ENCODE measurements at regions not wholly inside any gene's neighbourhood (a gene's known extent, or its start where the extent isn't known, plus 50 kb on each side); places are given as distances from the start of the nearest gene placed in this dataset.
"Not testable (repeated sequence)": the region's sequence is repeated elsewhere in the genome, so short reads cannot be mapped to it uniquely, and the experiment has no call there.

GRCh38 chr9:19896161-19896560 lies 107.3 kb upstream of the SLC24A2 start:
- TF ChIP-seq, protein P1, sequence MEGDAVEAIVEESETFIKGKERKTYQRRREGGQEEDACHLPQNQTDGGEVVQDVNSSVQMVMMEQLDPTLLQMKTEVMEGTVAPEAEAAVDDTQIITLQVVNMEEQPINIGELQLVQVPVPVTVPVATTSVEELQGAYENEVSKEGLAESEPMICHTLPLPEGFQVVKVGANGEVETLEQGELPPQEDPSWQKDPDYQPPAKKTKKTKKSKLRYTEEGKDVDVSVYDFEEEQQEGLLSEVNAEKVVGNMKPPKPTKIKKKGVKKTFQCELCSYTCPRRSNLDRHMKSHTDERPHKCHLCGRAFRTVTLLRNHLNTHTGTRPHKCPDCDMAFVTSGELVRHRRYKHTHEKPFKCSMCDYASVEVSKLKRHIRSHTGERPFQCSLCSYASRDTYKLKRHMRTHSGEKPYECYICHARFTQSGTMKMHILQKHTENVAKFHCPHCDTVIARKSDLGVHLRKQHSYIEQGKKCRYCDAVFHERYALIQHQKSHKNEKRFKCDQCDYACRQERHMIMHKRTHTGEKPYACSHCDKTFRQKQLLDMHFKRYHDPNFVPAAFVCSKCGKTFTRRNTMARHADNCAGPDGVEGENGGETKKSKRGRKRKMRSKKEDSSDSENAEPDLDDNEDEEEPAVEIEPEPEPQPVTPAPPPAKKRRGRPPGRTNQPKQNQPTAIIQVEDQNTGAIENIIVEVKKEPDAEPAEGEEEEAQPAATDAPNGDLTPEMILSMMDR (conservative IDR thresholded peaks at IDR 0.05; ENCODE audit: control insufficient read depth, insufficient read depth, low read depth, low read length) = no peak
- DNase-seq (ENCODE audit: low read depth) = no peak

DNA sequence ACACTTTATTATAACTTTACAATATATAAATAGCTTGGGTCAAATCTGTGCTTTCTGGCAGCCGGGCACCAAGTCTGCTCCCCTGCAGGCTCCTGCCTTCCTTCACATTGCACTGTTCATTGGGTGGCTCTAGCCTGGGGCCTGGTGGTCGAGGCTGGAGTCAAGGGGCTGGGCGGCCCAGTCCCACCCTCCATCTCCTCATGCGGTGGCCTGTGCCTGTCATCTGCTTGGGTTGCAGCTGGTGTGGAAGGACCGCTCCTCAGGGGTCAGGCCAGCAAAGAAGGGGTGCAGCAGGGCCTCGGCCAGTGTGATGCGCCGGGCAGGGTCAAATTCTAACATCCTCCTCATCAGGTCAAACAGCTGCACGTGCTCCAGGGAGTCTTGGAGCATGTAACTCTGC lies 106.7 kb upstream of the SLC24A2 start:
- not testable (repeated sequence) for DNase-seq (ENCODE audit: low read depth); H3K4me3 ChIP-seq (ENCODE audit: control insufficient read depth, low read depth, low read length)

More at GRCh38 chr9:19896161-19896560, 107.3 kb upstream of the SLC24A2 start:
- no peak overlapping the region for H3K4me3 ChIP-seq (ENCODE audit: control insufficient read depth, low read depth, low read length)

DNA sequence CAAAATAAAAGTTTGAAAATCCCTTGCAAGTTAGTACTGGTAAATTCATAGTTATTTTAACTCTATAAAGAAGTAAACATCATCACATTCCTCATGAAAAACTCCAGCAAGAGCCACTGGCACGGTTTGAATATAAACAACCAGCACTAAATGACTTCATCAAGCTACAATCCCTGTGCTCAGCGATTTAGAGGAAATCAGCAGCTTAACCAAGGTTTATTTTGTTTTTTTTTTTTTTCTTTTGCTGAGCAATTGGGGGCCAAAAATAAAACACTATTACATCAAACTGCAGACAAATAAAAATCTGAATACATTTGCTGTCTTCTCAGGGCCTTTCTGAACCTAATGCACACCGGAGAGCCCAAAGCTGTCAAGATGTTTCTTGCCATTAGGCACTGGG lies 106.2 kb upstream of the SLC24A2 start:
- H3K4me3 ChIP-seq (ENCODE audit: control insufficient read depth, low read depth, low read length) = no peak overlapping the region
- TF ChIP-seq, protein P1 (conservative IDR thresholded peaks at IDR 0.05; ENCODE audit: control insufficient read depth, insufficient read depth, low read depth, low read length) = no peak
- DNase-seq (ENCODE audit: low read depth) = peak; percentile 26

- TF ChIP-seq, protein P1 (conservative IDR thresholded peaks at IDR 0.05; ENCODE audit: control insufficient read depth, insufficient read depth, low read depth, low read length) = no peak
- no peak for DNase-seq (ENCODE audit: low read depth)
- H3K4me3 ChIP-seq (ENCODE audit: control insufficient read depth, low read depth, low read length) = no peak overlapping the region
Observed at GRCh38 chr9:19885608-19886007, 96.8 kb upstream of the SLC24A2 start.

DNA sequence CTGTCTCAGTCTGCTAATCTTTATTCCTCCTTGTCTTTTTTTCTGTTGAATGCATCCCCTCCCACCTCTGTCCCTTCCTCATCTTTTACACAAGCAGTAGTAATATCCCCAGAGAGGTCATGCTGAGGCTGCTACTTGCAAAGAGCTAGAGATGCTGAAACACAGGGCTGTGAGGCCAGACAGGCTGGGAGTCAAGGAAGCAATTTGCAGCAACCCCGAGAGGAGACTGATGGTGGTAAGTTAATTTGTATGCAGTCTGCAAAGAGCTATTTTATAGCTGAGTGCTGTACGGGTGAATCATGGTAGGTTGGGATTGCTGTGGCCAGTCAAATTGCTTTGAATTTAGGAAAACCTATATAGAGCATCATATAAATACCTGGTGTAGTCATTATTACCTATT lies 90.2 kb upstream of the SLC24A2 start:
- no peak overlapping the region for H3K4me3 ChIP-seq (ENCODE audit: control insufficient read depth, low read depth, low read length)
- TF ChIP-seq, protein P1 (conservative IDR thresholded peaks at IDR 0.05; ENCODE audit: control insufficient read depth, insufficient read depth, low read depth, low read length) = no peak
- DNase-seq (ENCODE audit: low read depth) = no peak

- peak; percentile 12 for DNase-seq (ENCODE audit: low read depth)
- H3K4me3 ChIP-seq (ENCODE audit: control insufficient read depth, low read depth, low read length) = no peak overlapping the region
- TF ChIP-seq, protein P1 (conservative IDR thresholded peaks at IDR 0.05; ENCODE audit: control insufficient read depth, insufficient read depth, low read depth, low read length) = no peak
Observed at GRCh38 chr9:19876569-19877316, 87.9 kb upstream of the SLC24A2 start.

DNA sequence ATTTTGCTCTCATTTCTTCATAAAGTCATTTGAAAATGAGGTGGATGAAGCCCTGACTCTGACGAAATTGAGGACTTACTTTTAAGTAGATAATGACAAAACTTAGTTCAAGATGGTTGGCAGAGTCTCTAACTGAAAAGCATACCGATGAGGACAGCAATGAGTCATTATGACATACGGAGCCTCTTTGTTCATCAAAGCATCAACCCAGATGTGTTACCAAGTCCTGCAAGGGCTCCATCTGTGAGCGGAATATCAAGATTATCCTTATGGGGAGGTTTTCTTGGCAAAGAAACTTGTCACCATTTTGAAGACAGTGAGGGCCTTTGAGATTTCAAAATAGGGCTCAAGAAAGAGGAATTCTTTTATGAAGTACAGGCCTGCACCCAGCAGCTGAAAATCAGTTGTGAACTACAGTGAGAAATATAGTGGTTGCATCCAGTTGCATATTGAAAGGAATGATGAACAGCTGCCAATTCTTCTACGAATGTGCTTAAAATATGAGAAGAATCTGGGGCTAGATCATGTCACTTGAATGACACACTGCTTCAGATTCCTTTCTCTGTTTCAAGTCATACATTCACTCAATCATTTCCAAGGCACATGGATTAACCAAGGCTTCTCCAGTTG lies 86.6 kb upstream of the SLC24A2 start:
- DNase-seq (ENCODE audit: low read depth) = peak; percentile 47
- TF ChIP-seq, protein P1 (conservative IDR thresholded peaks at IDR 0.05; ENCODE audit: control insufficient read depth, insufficient read depth, low read depth, low read length) = no peak
- H3K4me3 ChIP-seq (ENCODE audit: control insufficient read depth, low read depth, low read length) = no peak overlapping the region

DNA sequence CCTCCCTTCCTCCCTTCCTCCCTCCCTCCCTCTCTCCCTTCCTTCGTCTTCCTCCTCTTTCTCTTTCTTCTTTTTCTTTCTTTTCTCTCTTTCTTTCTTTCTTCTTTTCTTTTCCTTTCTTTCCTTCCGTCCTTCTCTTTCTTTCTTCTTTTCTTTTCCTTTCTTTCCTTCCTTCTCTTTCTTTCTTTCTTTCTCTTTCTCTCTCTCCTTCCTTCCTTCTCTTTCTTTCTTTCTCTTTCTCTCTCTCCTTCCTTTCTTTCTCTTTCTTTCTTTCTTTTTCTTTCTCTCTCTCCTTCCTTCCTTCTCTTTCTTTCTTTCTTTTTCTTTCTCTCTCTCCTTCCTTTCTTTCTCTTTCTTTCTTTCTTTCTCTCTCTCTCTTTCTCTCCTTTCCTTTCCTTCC lies 84.4 kb upstream of the SLC24A2 start:
- DNase-seq (ENCODE audit: low read depth) = not testable (repeated sequence)

More for the DNA sequence above, 84.4 kb upstream of the SLC24A2 start:
- H3K4me3 ChIP-seq (ENCODE audit: control insufficient read depth, low read depth, low read length) = not testable (repeated sequence)
